K562 (cell line): ENCODE measurements at regions not wholly inside any gene's neighbourhood (a gene's known extent, or its start where the extent isn't known, plus 50 kb on each side); places are given as distances from the start of the nearest gene placed in this dataset.

Source experiments
- ATAC-seq: fragments of 200-7000 bp; cut with Tn5 transposase; 3 replicates; pipeline ENCODE4 v1.9.1; 2020; ENCODE audit warnings: moderate library complexity
- BruUV-seq: library from RNA; stranded (reverse); fragments of 400-500 nt; replicated peaks from 2 replicates; lab custom pipeline; 2021; lab: Mats Ljungman, UMichigan
- CTCF ChIA-PET: fragments of 300-600 bp; formaldehyde crosslinking; extraction: SDS; loops from one replicate; lab custom pipeline; 2021; ENCODE audit warnings: low intra/inter-chr PET ratio; lab: Yijun Ruan, JAX
- POLR2A ChIA-PET: fragments of 300-600, 350-650 bp; sonication (Branson Sonifier 250); formaldehyde crosslinking; extraction: SDS; loops from one replicate; lab custom pipeline; 2021; ENCODE audit warnings: antibody characterized with exemption, inconsistent platforms; lab: Yijun Ruan, JAX
- DNase-seq, 4 experiments: peaks; one replicate each; pipeline versions ENCODE4 v3.0.0 to v3.0.0-alpha.2; 2011 to 2018; ENCODE audit warnings: low spot score in 3 of 4, mixed read lengths in 3 of 4; ENCODE audit errors: extremely low read depth in 1 of 4
- FAIRE-seq: peaks from 2 replicates; lab custom pipeline; 2011; peaks lifted over from hg19 to GRCh38; lab: Jason Lieb, UNC
- H2AFZ ChIP-seq: 2 replicates; pipeline ENCODE4 v1.6.0; 2011; ENCODE audit warnings: low read depth, low read length, control low read depth, inconsistent platforms
- H3K27ac ChIP-seq: fragments of 200-600 bp; 3 replicates; pipeline ENCODE4 v1.8.0; 2011; ENCODE audit warnings: low read depth, mild to moderate bottlenecking, control low read depth, inconsistent platforms, low read length, moderate library complexity, mixed read lengths; ENCODE audit errors: extremely low read depth
- H3K27me3 ChIP-seq, 2 experiments: fragments of 300-600 bp in 1 of 2; 2 replicates in 1 of 2; 3 replicates in 1 of 2; pipeline versions ENCODE4 v1.6.0 to v1.8.0; 2011; ENCODE audit warnings: inconsistent platforms in 2 of 2, low read length in 2 of 2, mild to moderate bottlenecking in 1 of 2, mixed read lengths in 1 of 2, moderate library complexity in 1 of 2; ENCODE audit not compliant: control insufficient read depth in 2 of 2, insufficient read depth in 2 of 2
- H3K36me3 ChIP-seq: fragments of 300-600 bp; 3 replicates; pipeline ENCODE4 v1.8.0; 2011; ENCODE audit warnings: mild to moderate bottlenecking, low read length, inconsistent platforms; ENCODE audit not compliant: control insufficient read depth, insufficient read depth
- H3K4me1 ChIP-seq, 2 experiments: fragments of 200-600 bp in 1 of 2; replicated peaks in 1 of 2; 2 replicates in 1 of 2; 3 replicates in 1 of 2; pipeline versions ENCODE4 v1.5.1 to v1.8.0; 2011; ENCODE audit warnings: inconsistent platforms in 2 of 2, low read length in 2 of 2, mild to moderate bottlenecking in 1 of 2, mixed read lengths in 1 of 2, moderate library complexity in 1 of 2; ENCODE audit not compliant: control insufficient read depth in 2 of 2, insufficient read depth in 2 of 2
- H3K4me2 ChIP-seq: 2 replicates; pipeline ENCODE4 v1.6.1; 2011; ENCODE audit warnings: low read length, control low read depth, inconsistent platforms, mixed read lengths; ENCODE audit not compliant: insufficient read depth
- H3K4me3 ChIP-seq: fragments of 200-600 bp; sonication (generic), shearing (Covaris generic); 2 replicates; pipeline ENCODE4 v1.5.1; 2016; ENCODE audit warnings: control low read depth, inconsistent platforms
- H3K79me2 ChIP-seq: fragments of 200-600 bp; 3 replicates; pipeline ENCODE4 v1.8.0; 2011; ENCODE audit warnings: low read length, inconsistent platforms; ENCODE audit not compliant: control insufficient read depth, insufficient read depth
- H3K9ac ChIP-seq, 2 experiments: 2 replicates each; pipeline versions ENCODE4 v1.6.0 to v1.6.1; 2011; ENCODE audit warnings: low read depth in 2 of 2, low read length in 2 of 2, control low read depth in 1 of 2, inconsistent platforms in 1 of 2, mild to moderate bottlenecking in 1 of 2, mixed read lengths in 1 of 2; ENCODE audit not compliant: insufficient read depth in 1 of 2
- H3K9me1 ChIP-seq: one replicate; pipeline ENCODE4 v1.6.0; 2011; ENCODE audit warnings: inconsistent platforms, mild to moderate bottlenecking, low read length, moderate library complexity; ENCODE audit not compliant: control insufficient read depth, insufficient read depth
- H3K9me3 ChIP-seq: replicated peaks from 2 replicates; pipeline ENCODE4 v1.5.1; 2011; ENCODE audit warnings: low read depth, low read length, inconsistent platforms; ENCODE audit not compliant: control insufficient read depth, insufficient read depth
- H4K20me1 ChIP-seq: replicated peaks from 2 replicates; pipeline ENCODE4 v1.6.1; 2011; ENCODE audit warnings: low read length, inconsistent platforms, mixed read lengths; ENCODE audit not compliant: control insufficient read depth, insufficient read depth
- CREM ChIP-seq: IDR thresholded peaks from 2 replicates; pipeline ENCODE4 v1.6.1; 2014; ENCODE audit warnings: antibody characterized with exemption, low read depth
- DMBX1 ChIP-seq: fragments of 250-450 bp; sonication (Bioruptor Pico); IDR thresholded peaks from 2 replicates; pipeline ENCODE4 v1.8.0; 2022; ENCODE audit warnings: inconsistent platforms, mild to moderate bottlenecking, moderate library complexity, borderline replicate concordance
- FIP1L1 ChIP-seq: fragments of 200-400 bp; formaldehyde crosslinking; IDR thresholded peaks from 2 replicates; pipeline ENCODE4 v1.6.1; 2018; ENCODE audit warnings: mild to moderate bottlenecking, low read depth, low read length; ENCODE audit not compliant: poor library complexity, severe bottlenecking
- FOSL1 ChIP-seq: fragments of 200-800 bp; sonication (Bioruptor generic); conservative IDR thresholded peaks from 2 replicates; pipeline ENCODE4 v1.6.1; 2016; ENCODE audit warnings: missing genetic modification characterization, missing compliant biosample characterization
- HSF4 ChIP-seq: fragments of 250-450 bp; sonication (Bioruptor Pico); IDR thresholded peaks from 2 replicates; pipeline ENCODE4 v2.1.2; 2022; ENCODE audit warnings: mild to moderate bottlenecking, moderate library complexity, borderline replicate concordance
- JUND ChIP-seq, 2 experiments: IDR thresholded peaks; 2 replicates in 1 of 2; 3 replicates in 1 of 2; pipeline ENCODE4 v1.6.1; 2011; ENCODE audit warnings: borderline replicate concordance in 2 of 2, low read depth in 2 of 2, low read length in 2 of 2, improper control_type of control experiment in 1 of 2, missing biosample characterization in 1 of 2, missing genetic modification characterization in 1 of 2, missing genetic modification reagents in 1 of 2
- SNAPC5 ChIP-seq: fragments of 250-450 bp; sonication (Bioruptor Pico); IDR thresholded peaks from 2 replicates; pipeline ENCODE4 v1.8.0; 2021; ENCODE audit warnings: moderate library complexity, mild to moderate bottlenecking, inconsistent platforms
- SRF ChIP-seq, 2 experiments: fragments of 250-450, 450-650 bp in 1 of 2; sonication (Bioruptor Pico) in 1 of 2; sonication (generic) in 1 of 2; formaldehyde crosslinking; IDR thresholded peaks; 2 replicates each; pipeline versions ENCODE4 v1.5.0 to v1.5.1; 2020 to 2022; ENCODE audit warnings: mild to moderate bottlenecking in 1 of 2, missing genetic modification reagents in 1 of 2
- VEZF1 ChIP-seq: fragments of 200-800 bp; sonication (Bioruptor generic); IDR thresholded peaks from 2 replicates; pipeline ENCODE4 v1.6.1; 2017; ENCODE audit warnings: missing genetic modification characterization, missing compliant biosample characterization
- ZNF449 ChIP-seq: fragments of 250-450 bp; sonication (Bioruptor Pico); IDR thresholded peaks from 2 replicates; pipeline ENCODE4 v1.8.0; 2022; ENCODE audit warnings: moderate library complexity, mild to moderate bottlenecking, inconsistent platforms
- ZNF512 ChIP-seq: IDR thresholded peaks from 2 replicates; pipeline ENCODE4 v1.6.1; 2016; ENCODE audit warnings: missing genetic modification characterization, missing compliant biosample characterization
- WGBS: fragments of 100-300 bp; shearing (Covaris generic); methylation state at CpG from one replicate; pipeline ENCODE4 v1.1.6; 2016; ENCODE audit warnings: low coverage, mixed read lengths; ENCODE audit not compliant: insufficient coverage; ENCODE audit errors: missing lambda C conversion rate; 5-methylcytosine and 5-hydroxymethylcytosine counted together
- in situ Hi-C: fragments of 300-500 bp; cut with MboI; formaldehyde crosslinking; loops from 4 replicates; pipeline ENCODE4 v1.15.0; 2018; ENCODE audit warnings: inconsistent platforms, mixed read lengths
- intact Hi-C: fragments of 100-400 bp; cut with micrococcal nuclease; formaldehyde crosslinking; loops from 2 replicates; pipeline ENCODE4 v1.14.2; 2022

GRCh38 chr6:11353921-11354389 is 121.5 kb upstream of the NEDD9 start:
- WGBS: under 1% methylated on average over 6 of the region's 6 CpGs
- ATAC-seq: no peak
- Histone ChIP-seq H4K20me1 (no peaks in the 10 kb centered on the region), H3K4me3 (no peak overlapping the region), H3K4me1 (no peaks in the 10 kb centered on the region), H3K9me3 (no peaks in the 10 kb centered on the region), H3K27me3 (peaks cover 7 to 37% of the 10 kb centered on the region in 2 experiments; a peak in 4 of 5 replicates), H3K36me3 (no peaks in the 10 kb centered on the region), H3K9ac (no peak overlapping the region), H3K4me2 (no peak overlapping the region), H3K79me2 (no peaks in the 10 kb centered on the region), H3K27ac (no peak overlapping the region), H2AFZ (no peak overlapping the region), H3K9me1 (no peaks in the 10 kb centered on the region)
- FAIRE-seq: no peak
- ChIA-PET CTCF (no interaction called here), POLR2A (interaction anchor here (0.7 to 1.1 kb wide), 3 partner anchors 8 to 185 kb away, joined by 3 read pairs; no protein-coding TSS in a partner anchor)
- BruUV-seq: no TSS peak
- intact Hi-C loops: no loop called here
- in situ Hi-C loops: no loop called here
- peak in 1 of 4 experiments; percentile 4 for DNase-seq
- no peak for TF ChIP-seq HSF4 (CRISPR knock-in tag)
- TF ChIP-seq CREM: 0 out of 2 replicates have a peak, but pooled peaks have one; percentile 17
- no peak for TF ChIP-seq DMBX1 (CRISPR knock-in tag)
- TF ChIP-seq FOSL1 (tag): peak; percentile 81
- peak in 1 of 2 experiments; percentile 82; a peak in 1 of 4 replicates for TF ChIP-seq SRF (CRISPR knock-in tag; IDR thresholded peaks at IDR 0.05)
- TF ChIP-seq VEZF1 (CRISPR knock-in tag): peak; percentile 39; the same call in 1 of the 2 replicates
- TF ChIP-seq ZNF449 (CRISPR knock-in tag): no peak
- TF ChIP-seq FIP1L1: no peak
- no peak for TF ChIP-seq SNAPC5 (CRISPR knock-in tag)
- TF ChIP-seq ZNF512: no peak
- peak; percentile 35; the same call in 1 of the 2 replicates for TF ChIP-seq JUND (IDR thresholded peaks at IDR 0.05; ENCODE audit: borderline replicate concordance, low read depth, low read length)
- 0 out of 3 replicates have a peak, but pooled peaks have one; percentile 47 for TF ChIP-seq JUND (tag; IDR thresholded peaks at IDR 0.05; ENCODE audit: borderline replicate concordance, low read depth, low read length)
